HAP-1 (cell line): ENCODE measurements at regions not wholly inside any gene's neighbourhood (a gene's known extent, or its start where the extent isn't known, plus 50 kb on each side); places are given as distances from the start of the nearest gene placed in this dataset.

Source experiments
- DNase-seq, 2 experiments: peaks; one replicate each; pipeline ENCODE4 v3.0.0-alpha.2; 2016 to 2020; ENCODE audit warnings: low spot score in 2 of 2
- H3K27me3 ChIP-seq: fragments of 250-450 bp; sonication (Bioruptor Pico); 2 replicates; pipeline ENCODE4 v1.5.1; 2020; ENCODE audit warnings: low read depth, mild to moderate bottlenecking, moderate library complexity
- H3K36me3 ChIP-seq: fragments of 250-450 bp; sonication (Bioruptor Pico); replicated peaks from 2 replicates; pipeline ENCODE4 v1.5.1; 2020; ENCODE audit warnings: mild to moderate bottlenecking
- H3K4me1 ChIP-seq: fragments of 250-450 bp; sonication (Bioruptor Pico); 2 replicates; pipeline ENCODE4 v1.5.1; 2020; ENCODE audit warnings: mild to moderate bottlenecking
- H3K4me3 ChIP-seq: fragments of 250-450 bp; sonication (Bioruptor Pico); 2 replicates; pipeline ENCODE4 v1.5.1; 2020; ENCODE audit warnings: mild to moderate bottlenecking, moderate library complexity
- H3K9me3 ChIP-seq: fragments of 250-450 bp; sonication (Bioruptor Pico); 2 replicates; pipeline ENCODE4 v1.5.1; 2020; ENCODE audit warnings: mild to moderate bottlenecking, moderate library complexity
- in situ Hi-C: fragments of 300-500 bp; cut with MboI; formaldehyde crosslinking; loops from 3 replicates; pipeline ENCODE4 v1.14.3; 2020; ENCODE audit warnings: low sequenced_read_pairs, inconsistent platforms, mixed read lengths

DNA sequence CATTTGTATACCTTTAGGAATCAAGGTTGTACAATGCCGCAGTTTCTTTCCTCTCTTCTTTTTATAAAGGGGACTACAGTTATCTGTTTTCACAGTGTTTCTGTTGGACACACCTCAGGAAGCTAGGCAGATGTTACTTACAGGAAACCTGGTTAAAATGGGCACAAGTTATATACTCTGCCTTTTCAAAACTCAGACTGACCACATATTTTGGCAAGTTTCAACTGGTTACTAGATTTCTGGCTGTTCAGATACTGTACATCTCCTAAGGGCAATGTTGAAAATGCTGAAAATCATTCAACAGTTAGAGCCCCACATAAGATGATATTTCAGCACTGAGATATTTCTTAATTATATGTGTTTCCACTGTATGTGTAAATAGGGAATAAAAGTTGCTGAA lies 92.5 kb upstream of the SLC35B3 start:
- in situ Hi-C loops: no loop called here
- Histone ChIP-seq H3K27me3 (no peaks in the 10 kb centered on the region), H3K4me3 (no peak overlapping the region), H3K4me1 (no peaks in the 10 kb centered on the region), H3K9me3 (no peaks in the 10 kb centered on the region), H3K36me3 (no peaks in the 10 kb centered on the region)
- no peak for DNase-seq

DNA sequence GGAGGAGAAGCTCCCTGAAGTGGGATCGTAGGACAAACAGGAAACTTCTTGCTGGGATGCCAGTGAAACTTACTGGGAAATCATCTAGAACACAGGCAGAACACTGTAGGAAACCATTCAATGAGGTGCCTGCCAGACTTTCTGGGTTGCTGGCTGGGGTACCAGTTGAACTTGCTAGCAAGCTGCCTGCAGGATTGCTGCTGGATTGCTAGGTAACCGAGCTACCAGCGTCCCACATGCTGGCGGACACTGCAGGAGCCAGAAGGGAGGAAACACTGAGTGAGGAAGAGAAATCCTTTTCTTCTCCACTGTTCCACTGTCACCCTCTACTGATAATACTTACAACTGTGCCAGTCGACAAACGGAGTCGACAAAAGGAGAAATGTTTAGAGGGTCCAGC lies 91.3 kb upstream of the SLC35B3 start:
- no peaks in the 10 kb centered on the region for H3K9me3 ChIP-seq
- no peak overlapping the region for H3K4me3 ChIP-seq
- H3K27me3 ChIP-seq: no peaks in the 10 kb centered on the region
- H3K4me1 ChIP-seq: no peaks in the 10 kb centered on the region
- in situ Hi-C loops: no loop called here
- no peak for DNase-seq
- no peaks in the 10 kb centered on the region for H3K36me3 ChIP-seq

DNA sequence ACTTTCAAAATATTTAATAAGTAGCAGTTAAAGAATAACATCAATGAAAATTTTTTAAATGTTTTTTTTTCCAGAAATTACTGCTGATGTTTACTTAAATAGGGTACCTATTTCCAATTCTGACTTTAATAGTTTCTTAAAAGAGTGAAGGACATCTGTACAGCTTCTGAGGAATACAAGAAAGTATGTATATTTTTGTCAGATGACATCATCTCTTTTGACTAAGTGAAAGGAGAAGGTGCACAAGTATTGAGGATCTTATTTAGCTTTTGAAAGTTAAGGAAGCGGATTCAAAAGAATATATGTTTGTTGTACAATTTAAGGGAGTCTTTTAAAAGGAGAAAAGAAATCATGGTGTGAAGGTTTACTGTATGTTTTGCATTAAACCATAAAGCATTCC lies 90.0 kb upstream of the SLC35B3 start:
- Histone ChIP-seq H3K9me3 (no peaks in the 10 kb centered on the region), H3K36me3 (no peaks in the 10 kb centered on the region), H3K4me1 (no peaks in the 10 kb centered on the region), H3K27me3 (no peaks in the 10 kb centered on the region), H3K4me3 (no peak overlapping the region)
- in situ Hi-C loops: no loop called here
- no peak for DNase-seq

DNA sequence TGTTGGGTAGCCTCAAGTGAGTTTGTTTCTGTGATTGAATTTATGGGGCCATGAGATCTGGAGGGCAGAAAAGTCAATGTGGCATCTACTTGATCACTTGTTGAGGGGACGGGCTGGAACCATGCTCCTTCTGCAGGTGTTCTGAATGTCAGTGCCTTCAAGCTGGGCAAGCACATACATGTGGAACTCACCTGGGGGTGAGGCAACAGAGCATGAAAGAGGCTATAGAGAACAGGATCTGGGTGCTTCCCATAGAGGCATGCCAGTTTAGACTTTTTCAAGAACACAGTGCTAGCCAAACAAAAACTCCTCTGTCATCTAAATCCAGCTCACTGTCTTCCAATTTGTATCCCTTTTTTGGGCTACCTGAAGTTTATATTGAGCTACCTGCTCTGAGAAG lies 77.8 kb upstream of the SLC35B3 start:
- no peaks in the 10 kb centered on the region for H3K4me1 ChIP-seq
- no peaks in the 10 kb centered on the region for H3K36me3 ChIP-seq
- H3K4me3 ChIP-seq: no peak overlapping the region
- no peaks in the 10 kb centered on the region for H3K9me3 ChIP-seq
- DNase-seq: no peak
- no peaks in the 10 kb centered on the region for H3K27me3 ChIP-seq
- in situ Hi-C loops: no loop called here

DNA sequence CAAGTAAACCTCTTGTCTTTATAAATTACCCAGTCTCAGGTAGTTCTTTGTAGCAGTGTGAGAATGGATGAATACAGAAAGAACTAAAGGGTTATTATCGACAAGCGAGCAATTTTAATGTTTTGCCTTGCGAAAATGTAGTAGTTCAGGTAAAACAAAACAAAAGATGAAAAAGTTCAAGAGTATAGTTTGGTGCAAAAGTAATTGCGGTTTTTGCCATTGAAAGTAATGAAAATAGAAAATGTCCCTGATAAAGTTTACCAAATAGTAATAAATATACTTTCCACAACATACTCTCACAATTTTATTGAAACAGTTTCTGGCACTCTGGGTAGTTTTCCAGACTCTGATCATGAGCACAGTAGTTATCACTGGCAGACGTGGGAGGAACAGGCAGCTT lies 71.9 kb upstream of the SLC35B3 start:
- H3K36me3 ChIP-seq: no peaks in the 10 kb centered on the region
- no peak overlapping the region for H3K4me3 ChIP-seq
- no peaks in the 10 kb centered on the region for H3K9me3 ChIP-seq
- DNase-seq: no peak
- no peaks in the 10 kb centered on the region for H3K4me1 ChIP-seq
- in situ Hi-C loops: no loop called here
- H3K27me3 ChIP-seq: no peaks in the 10 kb centered on the region; the same call in 1 of the 2 replicates

DNA sequence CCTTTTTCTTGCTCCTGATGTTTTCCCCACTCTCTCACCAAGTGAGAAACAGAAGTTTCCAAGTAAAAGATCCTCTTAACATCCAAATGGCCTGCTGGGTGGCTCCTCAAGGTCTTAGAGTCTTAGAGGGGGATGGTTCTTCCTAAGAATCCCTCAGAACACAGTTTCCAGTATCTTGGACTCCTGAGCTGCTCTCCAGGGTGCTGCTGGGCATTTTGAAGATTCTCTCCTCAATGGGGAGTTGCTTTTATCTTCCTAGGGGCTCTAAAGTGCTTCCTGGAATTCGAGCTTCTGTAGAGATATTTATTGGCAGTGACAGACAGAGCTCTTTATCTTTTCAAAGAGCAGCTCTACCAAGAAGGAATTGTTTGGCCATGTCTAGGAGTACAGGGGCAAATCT lies 70.8 kb upstream of the SLC35B3 start:
- Histone ChIP-seq H3K9me3 (no peaks in the 10 kb centered on the region), H3K4me1 (no peaks in the 10 kb centered on the region), H3K4me3 (no peak overlapping the region), H3K27me3 (no peaks in the 10 kb centered on the region; the same call in 1 of the 2 replicates), H3K36me3 (no peaks in the 10 kb centered on the region)
- in situ Hi-C loops: no loop called here
- DNase-seq: no peak

DNA sequence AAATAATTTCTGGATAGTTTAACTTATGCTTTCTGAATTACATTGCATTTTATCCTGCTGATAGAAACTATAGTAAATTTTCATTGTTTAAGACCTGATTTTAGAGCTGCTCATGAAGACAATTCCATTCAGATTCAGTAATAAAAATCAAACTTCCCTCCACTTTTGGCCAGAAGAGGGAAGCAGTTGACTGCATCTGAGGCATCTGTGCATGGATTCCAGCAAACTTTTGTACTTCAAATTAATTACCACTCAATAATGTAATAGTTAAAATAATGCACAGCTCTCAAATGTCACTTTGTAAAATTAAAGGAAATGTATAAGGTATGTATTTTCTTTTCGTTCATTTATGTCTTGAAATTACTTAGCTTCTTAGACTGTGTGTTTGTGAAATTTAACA lies 64.2 kb upstream of the SLC35B3 start:
- H3K4me3 ChIP-seq: no peak overlapping the region
- peaks cover 2% of the 10 kb centered on the region; the same call in 1 of the 2 replicates for H3K9me3 ChIP-seq

DNA sequence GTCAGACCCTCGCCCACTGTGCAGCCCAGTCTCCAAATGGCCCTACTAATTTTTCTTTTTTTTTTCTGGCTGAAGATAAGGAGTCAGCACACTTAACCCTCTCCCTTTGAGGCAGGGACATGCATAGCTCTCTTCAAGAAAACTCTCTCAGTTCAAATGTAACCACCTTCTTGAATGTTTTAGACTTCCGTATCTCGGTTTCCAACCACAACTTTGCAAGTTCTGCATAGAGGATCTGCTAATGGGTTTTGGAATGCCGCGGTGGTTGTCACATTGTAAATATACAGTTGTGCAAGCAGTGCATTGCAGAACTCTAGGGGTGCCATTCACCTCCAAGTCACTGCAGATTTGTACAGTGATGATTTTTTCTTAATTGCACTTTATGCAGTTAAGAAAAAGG lies 59.4 kb upstream of the SLC35B3 start:
- Histone ChIP-seq H3K4me1 (no peaks in the 10 kb centered on the region), H3K27me3 (no peaks in the 10 kb centered on the region), H3K4me3 (no peak overlapping the region), H3K9me3 (peaks cover 2% of the 10 kb centered on the region; the same call in 1 of the 2 replicates), H3K36me3 (no peaks in the 10 kb centered on the region)
- DNase-seq: no peak
- in situ Hi-C loops: no loop called here

More for the DNA sequence above, 64.2 kb upstream of the SLC35B3 start:
- Histone ChIP-seq H3K4me1 (no peaks in the 10 kb centered on the region), H3K27me3 (no peaks in the 10 kb centered on the region; the same call in 1 of the 2 replicates), H3K36me3 (no peaks in the 10 kb centered on the region)
- in situ Hi-C loops: no loop called here
- peak in 1 of 2 experiments; percentile 14 for DNase-seq

DNA sequence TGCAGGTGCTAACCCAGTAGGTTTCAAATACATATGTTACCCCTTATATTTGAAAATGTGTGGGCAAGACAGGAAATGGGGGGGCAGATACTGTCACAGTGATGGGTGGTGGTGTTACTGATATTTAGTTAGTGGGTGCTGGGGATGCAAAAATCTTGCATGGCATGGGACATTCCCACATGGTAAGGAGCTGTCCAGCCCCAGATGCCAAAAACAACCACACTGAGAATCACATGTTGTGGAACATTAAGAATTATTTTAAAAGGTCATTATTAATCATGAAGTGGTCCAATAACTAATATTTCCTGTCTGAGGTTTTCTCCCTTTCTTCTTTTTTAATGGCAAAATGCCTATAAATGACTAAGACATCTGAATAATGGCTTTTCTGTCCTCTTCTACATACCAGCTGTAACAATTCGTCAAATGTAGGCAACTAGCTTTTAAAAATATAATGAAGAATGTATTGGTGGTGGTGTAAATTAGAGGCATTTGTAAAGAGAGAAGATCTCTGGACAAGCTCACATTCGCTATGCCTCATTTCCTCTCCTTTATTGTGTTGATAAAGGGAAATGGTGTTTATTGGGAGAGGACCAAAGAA lies 57.3 kb upstream of the SLC35B3 start:
- Histone ChIP-seq H3K4me3 (no peak overlapping the region), H3K4me1 (no peaks in the 10 kb centered on the region), H3K27me3 (no peaks in the 10 kb centered on the region), H3K36me3 (no peaks in the 10 kb centered on the region), H3K9me3 (peaks cover 2% of the 10 kb centered on the region; the same call in 1 of the 2 replicates)
- in situ Hi-C loops: no loop called here
- DNase-seq: no peak
